ENCODE measurements at regions not wholly inside any gene's neighbourhood (a gene's known extent, or its start where the extent isn't known, plus 50 kb on each side); places are given as distances from the start of the nearest gene placed in this dataset.

DNA sequence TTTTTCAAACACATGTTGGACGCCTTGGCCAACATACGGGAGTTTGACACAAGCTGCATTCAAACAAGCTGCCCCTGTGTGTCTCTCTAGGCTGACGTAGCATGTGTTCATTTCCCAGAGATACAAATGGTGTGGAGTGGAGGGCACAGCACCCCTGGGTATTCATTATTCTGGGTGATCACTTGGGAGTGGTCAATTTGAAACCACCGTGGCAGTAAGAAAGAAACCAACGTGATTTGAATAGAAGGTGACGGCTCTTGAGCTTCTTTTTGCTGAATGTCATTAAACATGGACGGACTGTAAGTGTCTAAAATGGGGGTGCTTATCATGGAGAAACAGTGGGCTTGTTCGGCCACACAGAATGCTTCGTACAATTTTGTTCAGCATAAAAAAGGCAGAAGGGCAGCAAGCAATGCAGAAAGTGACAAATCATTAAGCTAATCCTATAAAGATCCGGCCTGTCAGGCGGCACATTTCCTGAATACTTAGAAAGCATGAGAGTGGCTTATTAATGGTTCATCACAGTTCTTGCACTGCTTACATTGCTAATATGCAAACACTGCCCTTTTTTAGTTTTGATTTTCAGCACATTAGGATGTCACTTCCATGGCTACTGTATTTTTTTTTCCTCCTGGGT, 1261.9 kb upstream of the CITED2 start:
- Histone ChIP-seq H3K27ac (ENCODE audit: low read depth, low read length) (peak overlapping the region; percentile 56), H3K4me3 (ENCODE audit: low read length) (no peak overlapping the region), H3K9ac (ENCODE audit: low read length) (no peak overlapping the region), H3K4me1 (ENCODE audit: control insufficient read depth, insufficient read depth, low read length) (no peaks in the 10 kb centered on the region), H3K36me3 (ENCODE audit: control insufficient read depth, insufficient read depth, low read length) (no peaks in the 10 kb centered on the region), H3K27me3 (ENCODE audit: control insufficient read depth, insufficient read depth, low read length) (no peaks in the 10 kb centered on the region)

- Histone ChIP-seq H3K9ac (ENCODE audit: low read length) (no peak overlapping the region), H3K4me1 (ENCODE audit: control insufficient read depth, insufficient read depth, low read length) (no peaks in the 10 kb centered on the region), H3K27ac (ENCODE audit: low read depth, low read length) (no peak overlapping the region), H3K4me3 (ENCODE audit: low read length) (no peak overlapping the region), H3K36me3 (ENCODE audit: control insufficient read depth, insufficient read depth, low read length) (no peaks in the 10 kb centered on the region), H3K27me3 (ENCODE audit: control insufficient read depth, insufficient read depth, low read length) (no peaks in the 10 kb centered on the region)
Measured at GRCh38 chr6:140627002-140627401, 1252.6 kb upstream of the CITED2 start.

DNA sequence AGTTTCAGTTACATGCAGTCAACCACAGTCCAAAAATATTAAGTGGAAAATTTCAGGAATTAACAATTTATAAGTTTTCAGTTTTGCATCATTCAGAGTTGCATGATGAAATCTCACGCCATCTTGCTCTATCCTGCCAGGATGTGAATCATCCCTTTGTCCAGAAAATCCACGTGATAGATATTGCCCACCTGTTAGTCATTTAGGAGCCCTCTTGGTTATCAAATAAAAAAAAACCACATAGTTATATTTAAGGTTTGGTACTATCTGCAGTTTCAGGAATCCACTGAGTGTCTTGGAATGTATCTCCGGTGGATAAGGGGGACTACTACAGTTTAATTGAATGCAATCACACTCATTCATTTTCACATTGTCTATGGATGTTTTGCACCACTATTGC, 1249.0 kb upstream of the CITED2 start:
- H3K4me1 ChIP-seq (ENCODE audit: control insufficient read depth, insufficient read depth, low read length), result no peaks in the 10 kb centered on the region
- H3K27ac ChIP-seq (ENCODE audit: low read depth, low read length), result no peak overlapping the region
- no peaks in the 10 kb centered on the region for H3K27me3 ChIP-seq (ENCODE audit: control insufficient read depth, insufficient read depth, low read length)
- no peak overlapping the region for H3K4me3 ChIP-seq (ENCODE audit: low read length)
- H3K36me3 ChIP-seq (ENCODE audit: control insufficient read depth, insufficient read depth, low read length), result no peaks in the 10 kb centered on the region
- H3K9ac ChIP-seq (ENCODE audit: low read length), result no peak overlapping the region

GRCh38 chr6:140620496-140620895, 1246.0 kb upstream of the CITED2 start:
- Histone ChIP-seq H3K9ac (ENCODE audit: low read length) (no peak overlapping the region), H3K27ac (ENCODE audit: low read depth, low read length) (no peak overlapping the region), H3K4me1 (ENCODE audit: control insufficient read depth, insufficient read depth, low read length) (no peaks in the 10 kb centered on the region), H3K4me3 (ENCODE audit: low read length) (no peak overlapping the region), H3K27me3 (ENCODE audit: control insufficient read depth, insufficient read depth, low read length) (no peaks in the 10 kb centered on the region), H3K36me3 (ENCODE audit: control insufficient read depth, insufficient read depth, low read length) (no peaks in the 10 kb centered on the region)

- Histone ChIP-seq H3K9ac (ENCODE audit: low read length) (no peak overlapping the region), H3K4me3 (ENCODE audit: low read length) (no peak overlapping the region), H3K27me3 (ENCODE audit: control insufficient read depth, insufficient read depth, low read length) (no peaks in the 10 kb centered on the region), H3K27ac (ENCODE audit: low read depth, low read length) (no peak overlapping the region), H3K4me1 (ENCODE audit: control insufficient read depth, insufficient read depth, low read length) (no peaks in the 10 kb centered on the region), H3K36me3 (ENCODE audit: control insufficient read depth, insufficient read depth, low read length) (no peaks in the 10 kb centered on the region)
Measured at GRCh38 chr6:140609956-140610355, 1235.5 kb upstream of the CITED2 start.

- Histone ChIP-seq H3K27me3 (ENCODE audit: control insufficient read depth, insufficient read depth, low read length) (no peaks in the 10 kb centered on the region), H3K27ac (ENCODE audit: low read depth, low read length) (no peak overlapping the region), H3K4me3 (ENCODE audit: low read length) (no peak overlapping the region)
Measured at GRCh38 chr6:140609321-140609720, 1234.9 kb upstream of the CITED2 start.

DNA sequence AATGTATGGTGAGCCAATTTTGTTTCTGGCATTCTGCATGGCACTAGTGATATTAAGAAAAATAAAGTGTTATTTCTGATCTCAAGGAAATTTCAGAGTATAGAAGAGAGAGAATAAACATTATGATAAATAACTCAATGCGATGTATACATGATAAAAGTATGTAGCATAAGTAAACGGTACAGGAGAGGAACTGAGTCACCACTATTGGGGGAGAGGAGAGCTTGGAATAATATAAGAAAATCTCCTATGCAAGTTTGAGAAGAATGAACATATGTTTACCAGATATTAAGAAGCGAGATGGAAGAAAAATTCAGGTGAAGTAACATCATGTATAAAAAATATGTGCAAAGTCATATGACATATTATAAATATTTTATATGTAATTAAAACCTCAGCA, 1230.3 kb upstream of the CITED2 start:
- H3K27ac ChIP-seq (ENCODE audit: low read depth, low read length), result no peak overlapping the region
- H3K4me3 ChIP-seq (ENCODE audit: low read length), result no peak overlapping the region
- H3K36me3 ChIP-seq (ENCODE audit: control insufficient read depth, insufficient read depth, low read length), result no peaks in the 10 kb centered on the region
- H3K9ac ChIP-seq (ENCODE audit: low read length), result no peak overlapping the region
- H3K4me1 ChIP-seq (ENCODE audit: control insufficient read depth, insufficient read depth, low read length), result no peaks in the 10 kb centered on the region
- H3K27me3 ChIP-seq (ENCODE audit: control insufficient read depth, insufficient read depth, low read length), result no peaks in the 10 kb centered on the region

More at GRCh38 chr6:140609321-140609720, 1234.9 kb upstream of the CITED2 start:
- no peaks in the 10 kb centered on the region for H3K4me1 ChIP-seq (ENCODE audit: control insufficient read depth, insufficient read depth, low read length)
- H3K9ac ChIP-seq (ENCODE audit: low read length), result no peak overlapping the region
- no peaks in the 10 kb centered on the region for H3K36me3 ChIP-seq (ENCODE audit: control insufficient read depth, insufficient read depth, low read length)

GRCh38 chr6:140602431-140603248, 1228.2 kb upstream of the CITED2 start:
- no peak overlapping the region for H3K9ac ChIP-seq (ENCODE audit: low read length)
- no peak overlapping the region for H3K27ac ChIP-seq (ENCODE audit: low read depth, low read length)
- no peaks in the 10 kb centered on the region for H3K36me3 ChIP-seq (ENCODE audit: control insufficient read depth, insufficient read depth, low read length)
- H3K27me3 ChIP-seq (ENCODE audit: control insufficient read depth, insufficient read depth, low read length), result no peaks in the 10 kb centered on the region
- H3K4me3 ChIP-seq (ENCODE audit: low read length), result no peak overlapping the region
- H3K4me1 ChIP-seq (ENCODE audit: control insufficient read depth, insufficient read depth, low read length), result no peaks in the 10 kb centered on the region

GRCh38 chr6:140601021-140601808, 1226.8 kb upstream of the CITED2 start:
- H3K4me1 ChIP-seq (ENCODE audit: control insufficient read depth, insufficient read depth, low read length), result no peaks in the 10 kb centered on the region
- no peak overlapping the region for H3K4me3 ChIP-seq (ENCODE audit: low read length)

DNA sequence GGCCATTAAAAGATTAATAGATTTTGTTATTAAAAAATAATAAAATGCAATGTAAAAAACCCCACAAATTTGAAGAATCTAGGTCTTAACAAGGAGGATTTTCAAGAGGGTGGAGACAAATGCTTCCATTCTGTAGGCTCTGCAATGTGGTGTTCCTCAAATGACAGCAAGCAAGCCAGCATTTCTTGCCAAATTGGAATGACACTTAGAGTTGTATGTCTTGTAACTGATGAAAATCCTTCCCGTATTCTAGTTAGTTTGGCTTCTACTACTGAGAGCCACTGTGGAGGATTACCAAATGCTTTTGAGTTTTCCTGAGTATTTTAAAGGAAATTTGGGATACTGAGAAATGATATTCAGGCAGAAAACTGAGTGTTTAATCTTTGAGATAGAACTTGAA, 1225.5 kb upstream of the CITED2 start:
- no peaks in the 10 kb centered on the region for H3K36me3 ChIP-seq (ENCODE audit: control insufficient read depth, insufficient read depth, low read length)
- no peaks in the 10 kb centered on the region for H3K4me1 ChIP-seq (ENCODE audit: control insufficient read depth, insufficient read depth, low read length)
- H3K9ac ChIP-seq (ENCODE audit: low read length), result no peak overlapping the region
- H3K27ac ChIP-seq (ENCODE audit: low read depth, low read length), result no peak overlapping the region
- H3K4me3 ChIP-seq (ENCODE audit: low read length), result no peak overlapping the region
- H3K27me3 ChIP-seq (ENCODE audit: control insufficient read depth, insufficient read depth, low read length), result no peaks in the 10 kb centered on the region

More at GRCh38 chr6:140601021-140601808, 1226.8 kb upstream of the CITED2 start:
- H3K9ac ChIP-seq (ENCODE audit: low read length), result no peak overlapping the region
- no peaks in the 10 kb centered on the region for H3K36me3 ChIP-seq (ENCODE audit: control insufficient read depth, insufficient read depth, low read length)
- no peak overlapping the region for H3K27ac ChIP-seq (ENCODE audit: low read depth, low read length)
- no peaks in the 10 kb centered on the region for H3K27me3 ChIP-seq (ENCODE audit: control insufficient read depth, insufficient read depth, low read length)

DNA sequence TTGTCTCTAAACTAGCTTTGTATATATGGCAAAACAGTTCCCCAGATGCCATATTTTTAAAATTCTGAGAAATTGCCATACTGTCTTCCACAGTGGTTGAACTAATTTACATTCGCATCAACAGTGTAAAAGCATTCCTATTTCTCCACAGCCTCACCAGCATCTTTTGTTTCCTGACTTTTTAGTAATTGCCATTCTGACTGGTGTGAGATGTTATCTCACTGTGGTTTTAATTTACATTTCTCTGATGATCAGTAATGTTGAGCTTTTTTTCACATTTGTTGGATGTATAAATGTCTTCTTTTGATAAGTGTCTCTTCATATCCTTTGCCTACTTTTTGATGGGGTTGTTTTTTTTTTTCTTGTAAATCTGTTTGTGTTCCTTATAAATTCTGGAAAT, 1222.7 kb upstream of the CITED2 start:
- H3K9ac ChIP-seq (ENCODE audit: low read length), result no peak overlapping the region
- H3K27me3 ChIP-seq (ENCODE audit: control insufficient read depth, insufficient read depth, low read length), result no peaks in the 10 kb centered on the region
- no peak overlapping the region for H3K27ac ChIP-seq (ENCODE audit: low read depth, low read length)
- no peaks in the 10 kb centered on the region for H3K4me1 ChIP-seq (ENCODE audit: control insufficient read depth, insufficient read depth, low read length)
- no peak overlapping the region for H3K4me3 ChIP-seq (ENCODE audit: low read length)
- no peaks in the 10 kb centered on the region for H3K36me3 ChIP-seq (ENCODE audit: control insufficient read depth, insufficient read depth, low read length)

GRCh38 chr6:140594806-140595128, 1220.3 kb upstream of the CITED2 start:
- no peak overlapping the region for H3K27ac ChIP-seq (ENCODE audit: low read depth, low read length)
- no peaks in the 10 kb centered on the region for H3K36me3 ChIP-seq (ENCODE audit: control insufficient read depth, insufficient read depth, low read length)
- H3K4me1 ChIP-seq (ENCODE audit: control insufficient read depth, insufficient read depth, low read length), result no peaks in the 10 kb centered on the region
- no peak overlapping the region for H3K4me3 ChIP-seq (ENCODE audit: low read length)
- H3K27me3 ChIP-seq (ENCODE audit: control insufficient read depth, insufficient read depth, low read length), result no peaks in the 10 kb centered on the region
- H3K9ac ChIP-seq (ENCODE audit: low read length), result no peak overlapping the region

All from rectal smooth muscle tissue (tissue), 1 donor.